Erythroblast (primary cell): ENCODE measurements at regions not wholly inside any gene's neighbourhood (a gene's known extent, or its start where the extent isn't known, plus 50 kb on each side); places are given as distances from the start of the nearest gene placed in this dataset.

Source experiments
- GATA1 ChIP-seq: IDR thresholded peaks from 2 replicates; pipeline ENCODE4 v1.6.1; 2011; ENCODE audit warnings: low read depth, mild to moderate bottlenecking, control low read depth, low read length, moderate library complexity
- POLR2A ChIP-seq: IDR thresholded peaks from 2 replicates; pipeline ENCODE4 v1.6.1; 2011; ENCODE audit warnings: mild to moderate bottlenecking, low read length

GRCh38 chr5:101878190-101878589, 417.9 kb downstream of the SLCO4C1 start:
- no peak for TF ChIP-seq POLR2A
- TF ChIP-seq GATA1, result no peak
